PC-3 (cell line): ENCODE measurements at regions not wholly inside any gene's neighbourhood (a gene's known extent, or its start where the extent isn't known, plus 50 kb on each side); places are given as distances from the start of the nearest gene placed in this dataset.

ENCODE experiments used
- EZH2 ChIP-seq: fragments of 300-600 bp; sonication (generic); IDR thresholded peaks from one replicate; pipeline ENCODE4 v1.6.1; 2017; ENCODE audit warnings: antibody characterized with exemption, mild to moderate bottlenecking, low read length; ENCODE audit not compliant: unreplicated experiment
- EZH2phosphoT487 ChIP-seq: fragments of 300-600 bp; sonication (generic); IDR thresholded peaks from 2 replicates; pipeline ENCODE4 v1.6.1; 2018; ENCODE audit warnings: mild to moderate bottlenecking, antibody characterized with exemption, low read length, borderline replicate concordance
- TF ChIP-seq, protein P1 (sequence below): fragments of 300-600 bp; sonication (generic); conservative IDR thresholded peaks from 2 replicates; pipeline ENCODE4 v1.5.1; 2017; ENCODE audit warnings: antibody characterized with exemption, low read depth, mild to moderate bottlenecking, low read length

GRCh38 chr10:85333594-85333993 lies 1005.2 kb downstream of the CCSER2 start:
- TF ChIP-seq, protein P1, sequence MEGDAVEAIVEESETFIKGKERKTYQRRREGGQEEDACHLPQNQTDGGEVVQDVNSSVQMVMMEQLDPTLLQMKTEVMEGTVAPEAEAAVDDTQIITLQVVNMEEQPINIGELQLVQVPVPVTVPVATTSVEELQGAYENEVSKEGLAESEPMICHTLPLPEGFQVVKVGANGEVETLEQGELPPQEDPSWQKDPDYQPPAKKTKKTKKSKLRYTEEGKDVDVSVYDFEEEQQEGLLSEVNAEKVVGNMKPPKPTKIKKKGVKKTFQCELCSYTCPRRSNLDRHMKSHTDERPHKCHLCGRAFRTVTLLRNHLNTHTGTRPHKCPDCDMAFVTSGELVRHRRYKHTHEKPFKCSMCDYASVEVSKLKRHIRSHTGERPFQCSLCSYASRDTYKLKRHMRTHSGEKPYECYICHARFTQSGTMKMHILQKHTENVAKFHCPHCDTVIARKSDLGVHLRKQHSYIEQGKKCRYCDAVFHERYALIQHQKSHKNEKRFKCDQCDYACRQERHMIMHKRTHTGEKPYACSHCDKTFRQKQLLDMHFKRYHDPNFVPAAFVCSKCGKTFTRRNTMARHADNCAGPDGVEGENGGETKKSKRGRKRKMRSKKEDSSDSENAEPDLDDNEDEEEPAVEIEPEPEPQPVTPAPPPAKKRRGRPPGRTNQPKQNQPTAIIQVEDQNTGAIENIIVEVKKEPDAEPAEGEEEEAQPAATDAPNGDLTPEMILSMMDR: no peak
- TF ChIP-seq EZH2phosphoT487 (no peak), EZH2 (no peak)
